ENCODE measurements at regions not wholly inside any gene's neighbourhood (a gene's known extent, or its start where the extent isn't known, plus 50 kb on each side); places are given as distances from the start of the nearest gene placed in this dataset.

DNA sequence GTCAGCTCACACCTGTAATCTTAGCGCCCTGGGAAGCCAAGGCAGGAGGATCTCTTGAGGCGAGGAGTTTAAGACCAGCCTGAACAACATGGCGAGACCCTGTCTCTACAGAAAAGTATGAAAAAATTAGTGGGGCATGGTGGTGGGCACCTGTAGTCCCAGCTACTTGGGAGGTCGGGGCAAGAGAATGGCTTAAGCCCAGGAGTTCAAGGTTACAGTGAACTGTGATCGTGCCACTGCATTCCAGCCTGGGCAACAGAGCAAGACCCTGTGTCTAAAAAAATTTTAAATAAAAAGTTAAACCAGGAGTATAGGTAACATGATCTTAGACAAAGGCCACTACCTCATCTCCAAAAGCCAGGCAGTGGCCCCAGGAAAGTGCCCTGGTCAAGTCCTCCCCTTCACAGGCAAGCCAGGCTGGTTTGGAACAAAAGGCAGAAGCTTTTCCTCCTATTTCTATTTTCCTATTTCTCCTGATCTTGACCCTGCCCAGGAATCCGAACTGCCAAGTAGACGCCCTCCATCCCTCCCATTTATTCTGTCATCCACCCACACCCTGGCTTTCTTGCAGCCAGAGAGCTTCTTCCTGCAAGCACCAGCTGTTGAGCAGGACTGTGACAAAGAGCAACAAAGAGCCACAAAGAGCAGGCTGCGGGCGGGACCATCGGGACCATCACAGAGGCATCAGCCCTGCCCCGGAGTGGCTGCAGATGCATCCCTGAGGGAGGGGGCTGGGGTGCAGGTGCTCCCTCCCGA, 149.9 kb upstream of the AFDN start (continued):
- TF ChIP-seq, protein P1, sequence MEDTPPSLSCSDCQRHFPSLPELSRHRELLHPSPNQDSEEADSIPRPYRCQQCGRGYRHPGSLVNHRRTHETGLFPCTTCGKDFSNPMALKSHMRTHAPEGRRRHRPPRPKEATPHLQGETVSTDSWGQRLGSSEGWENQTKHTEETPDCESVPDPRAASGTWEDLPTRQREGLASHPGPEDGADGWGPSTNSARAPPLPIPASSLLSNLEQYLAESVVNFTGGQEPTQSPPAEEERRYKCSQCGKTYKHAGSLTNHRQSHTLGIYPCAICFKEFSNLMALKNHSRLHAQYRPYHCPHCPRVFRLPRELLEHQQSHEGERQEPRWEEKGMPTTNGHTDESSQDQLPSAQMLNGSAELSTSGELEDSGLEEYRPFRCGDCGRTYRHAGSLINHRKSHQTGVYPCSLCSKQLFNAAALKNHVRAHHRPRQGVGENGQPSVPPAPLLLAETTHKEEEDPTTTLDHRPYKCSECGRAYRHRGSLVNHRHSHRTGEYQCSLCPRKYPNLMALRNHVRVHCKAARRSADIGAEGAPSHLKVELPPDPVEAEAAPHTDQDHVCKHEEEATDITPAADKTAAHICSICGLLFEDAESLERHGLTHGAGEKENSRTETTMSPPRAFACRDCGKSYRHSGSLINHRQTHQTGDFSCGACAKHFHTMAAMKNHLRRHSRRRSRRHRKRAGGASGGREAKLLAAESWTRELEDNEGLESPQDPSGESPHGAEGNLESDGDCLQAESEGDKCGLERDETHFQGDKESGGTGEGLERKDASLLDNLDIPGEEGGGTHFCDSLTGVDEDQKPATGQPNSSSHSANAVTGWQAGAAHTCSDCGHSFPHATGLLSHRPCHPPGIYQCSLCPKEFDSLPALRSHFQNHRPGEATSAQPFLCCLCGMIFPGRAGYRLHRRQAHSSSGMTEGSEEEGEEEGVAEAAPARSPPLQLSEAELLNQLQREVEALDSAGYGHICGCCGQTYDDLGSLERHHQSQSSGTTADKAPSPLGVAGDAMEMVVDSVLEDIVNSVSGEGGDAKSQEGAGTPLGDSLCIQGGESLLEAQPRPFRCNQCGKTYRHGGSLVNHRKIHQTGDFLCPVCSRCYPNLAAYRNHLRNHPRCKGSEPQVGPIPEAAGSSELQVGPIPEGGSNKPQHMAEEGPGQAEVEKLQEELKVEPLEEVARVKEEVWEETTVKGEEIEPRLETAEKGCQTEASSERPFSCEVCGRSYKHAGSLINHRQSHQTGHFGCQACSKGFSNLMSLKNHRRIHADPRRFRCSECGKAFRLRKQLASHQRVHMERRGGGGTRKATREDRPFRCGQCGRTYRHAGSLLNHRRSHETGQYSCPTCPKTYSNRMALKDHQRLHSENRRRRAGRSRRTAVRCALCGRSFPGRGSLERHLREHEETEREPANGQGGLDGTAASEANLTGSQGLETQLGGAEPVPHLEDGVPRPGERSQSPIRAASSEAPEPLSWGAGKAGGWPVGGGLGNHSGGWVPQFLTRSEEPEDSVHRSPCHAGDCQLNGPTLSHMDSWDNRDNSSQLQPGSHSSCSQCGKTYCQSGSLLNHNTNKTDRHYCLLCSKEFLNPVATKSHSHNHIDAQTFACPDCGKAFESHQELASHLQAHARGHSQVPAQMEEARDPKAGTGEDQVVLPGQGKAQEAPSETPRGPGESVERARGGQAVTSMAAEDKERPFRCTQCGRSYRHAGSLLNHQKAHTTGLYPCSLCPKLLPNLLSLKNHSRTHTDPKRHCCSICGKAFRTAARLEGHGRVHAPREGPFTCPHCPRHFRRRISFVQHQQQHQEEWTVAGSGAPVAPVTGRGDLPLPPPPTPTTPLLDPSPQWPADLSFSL (CRISPR knock-in tag; IDR thresholded peaks at IDR 0.05) = no peak
- TF ChIP-seq FOXC1 (CRISPR knock-in tag; IDR thresholded peaks at IDR 0.05; ENCODE audit: borderline replicate concordance) (no peak), ZFP82 (CRISPR knock-in tag; IDR thresholded peaks at IDR 0.05; ENCODE audit: borderline replicate concordance) (peak; percentile 54; the same call in 1 of the 2 replicates), TRIM24 (CRISPR knock-in tag; IDR thresholded peaks at IDR 0.05) (no peak; the same call in 1 of the 2 replicates), CEBPB (IDR thresholded peaks at IDR 0.05; ENCODE audit: borderline replicate concordance, low read depth, low read length) (no peak), ZBTB1 (CRISPR knock-in tag; IDR thresholded peaks at IDR 0.05; ENCODE audit: borderline replicate concordance) (no peak), SALL2 (CRISPR knock-in tag; IDR thresholded peaks at IDR 0.05) (no peak), ZNF547 (CRISPR knock-in tag; IDR thresholded peaks at IDR 0.05) (no peak), RFX1 (IDR thresholded peaks at IDR 0.05) (no peak), ZNF841 (CRISPR knock-in tag; IDR thresholded peaks at IDR 0.05; ENCODE audit: borderline replicate concordance) (no peak)
- TF ChIP-seq, protein P2, sequence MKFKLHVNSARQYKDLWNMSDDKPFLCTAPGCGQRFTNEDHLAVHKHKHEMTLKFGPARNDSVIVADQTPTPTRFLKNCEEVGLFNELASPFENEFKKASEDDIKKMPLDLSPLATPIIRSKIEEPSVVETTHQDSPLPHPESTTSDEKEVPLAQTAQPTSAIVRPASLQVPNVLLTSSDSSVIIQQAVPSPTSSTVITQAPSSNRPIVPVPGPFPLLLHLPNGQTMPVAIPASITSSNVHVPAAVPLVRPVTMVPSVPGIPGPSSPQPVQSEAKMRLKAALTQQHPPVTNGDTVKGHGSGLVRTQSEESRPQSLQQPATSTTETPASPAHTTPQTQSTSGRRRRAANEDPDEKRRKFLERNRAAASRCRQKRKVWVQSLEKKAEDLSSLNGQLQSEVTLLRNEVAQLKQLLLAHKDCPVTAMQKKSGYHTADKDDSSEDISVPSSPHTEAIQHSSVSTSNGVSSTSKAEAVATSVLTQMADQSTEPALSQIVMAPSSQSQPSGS (CRISPR knock-in tag; IDR thresholded peaks at IDR 0.05) = no peak
- TF ChIP-seq, protein P3, sequence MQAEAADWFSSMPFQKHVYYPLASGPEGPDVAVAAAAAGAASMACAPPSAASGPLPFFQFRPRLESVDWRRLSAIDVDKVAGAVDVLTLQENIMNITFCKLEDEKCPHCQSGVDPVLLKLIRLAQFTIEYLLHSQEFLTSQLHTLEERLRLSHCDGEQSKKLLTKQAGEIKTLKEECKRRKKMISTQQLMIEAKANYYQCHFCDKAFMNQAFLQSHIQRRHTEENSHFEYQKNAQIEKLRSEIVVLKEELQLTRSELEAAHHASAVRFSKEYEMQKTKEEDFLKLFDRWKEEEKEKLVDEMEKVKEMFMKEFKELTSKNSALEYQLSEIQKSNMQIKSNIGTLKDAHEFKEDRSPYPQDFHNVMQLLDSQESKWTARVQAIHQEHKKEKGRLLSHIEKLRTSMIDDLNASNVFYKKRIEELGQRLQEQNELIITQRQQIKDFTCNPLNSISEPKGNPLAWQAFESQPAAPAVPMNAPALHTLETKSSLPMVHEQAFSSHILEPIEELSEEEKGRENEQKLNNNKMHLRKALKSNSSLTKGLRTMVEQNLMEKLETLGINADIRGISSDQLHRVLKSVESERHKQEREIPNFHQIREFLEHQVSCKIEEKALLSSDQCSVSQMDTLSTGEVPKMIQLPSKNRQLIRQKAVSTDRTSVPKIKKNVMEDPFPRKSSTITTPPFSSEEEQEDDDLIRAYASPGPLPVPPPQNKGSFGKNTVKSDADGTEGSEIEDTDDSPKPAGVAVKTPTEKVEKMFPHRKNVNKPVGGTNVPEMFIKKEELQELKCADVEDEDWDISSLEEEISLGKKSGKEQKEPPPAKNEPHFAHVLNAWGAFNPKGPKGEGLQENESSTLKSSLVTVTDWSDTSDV (CRISPR knock-in tag; IDR thresholded peaks at IDR 0.05) = no peak
- TF ChIP-seq, protein P4, sequence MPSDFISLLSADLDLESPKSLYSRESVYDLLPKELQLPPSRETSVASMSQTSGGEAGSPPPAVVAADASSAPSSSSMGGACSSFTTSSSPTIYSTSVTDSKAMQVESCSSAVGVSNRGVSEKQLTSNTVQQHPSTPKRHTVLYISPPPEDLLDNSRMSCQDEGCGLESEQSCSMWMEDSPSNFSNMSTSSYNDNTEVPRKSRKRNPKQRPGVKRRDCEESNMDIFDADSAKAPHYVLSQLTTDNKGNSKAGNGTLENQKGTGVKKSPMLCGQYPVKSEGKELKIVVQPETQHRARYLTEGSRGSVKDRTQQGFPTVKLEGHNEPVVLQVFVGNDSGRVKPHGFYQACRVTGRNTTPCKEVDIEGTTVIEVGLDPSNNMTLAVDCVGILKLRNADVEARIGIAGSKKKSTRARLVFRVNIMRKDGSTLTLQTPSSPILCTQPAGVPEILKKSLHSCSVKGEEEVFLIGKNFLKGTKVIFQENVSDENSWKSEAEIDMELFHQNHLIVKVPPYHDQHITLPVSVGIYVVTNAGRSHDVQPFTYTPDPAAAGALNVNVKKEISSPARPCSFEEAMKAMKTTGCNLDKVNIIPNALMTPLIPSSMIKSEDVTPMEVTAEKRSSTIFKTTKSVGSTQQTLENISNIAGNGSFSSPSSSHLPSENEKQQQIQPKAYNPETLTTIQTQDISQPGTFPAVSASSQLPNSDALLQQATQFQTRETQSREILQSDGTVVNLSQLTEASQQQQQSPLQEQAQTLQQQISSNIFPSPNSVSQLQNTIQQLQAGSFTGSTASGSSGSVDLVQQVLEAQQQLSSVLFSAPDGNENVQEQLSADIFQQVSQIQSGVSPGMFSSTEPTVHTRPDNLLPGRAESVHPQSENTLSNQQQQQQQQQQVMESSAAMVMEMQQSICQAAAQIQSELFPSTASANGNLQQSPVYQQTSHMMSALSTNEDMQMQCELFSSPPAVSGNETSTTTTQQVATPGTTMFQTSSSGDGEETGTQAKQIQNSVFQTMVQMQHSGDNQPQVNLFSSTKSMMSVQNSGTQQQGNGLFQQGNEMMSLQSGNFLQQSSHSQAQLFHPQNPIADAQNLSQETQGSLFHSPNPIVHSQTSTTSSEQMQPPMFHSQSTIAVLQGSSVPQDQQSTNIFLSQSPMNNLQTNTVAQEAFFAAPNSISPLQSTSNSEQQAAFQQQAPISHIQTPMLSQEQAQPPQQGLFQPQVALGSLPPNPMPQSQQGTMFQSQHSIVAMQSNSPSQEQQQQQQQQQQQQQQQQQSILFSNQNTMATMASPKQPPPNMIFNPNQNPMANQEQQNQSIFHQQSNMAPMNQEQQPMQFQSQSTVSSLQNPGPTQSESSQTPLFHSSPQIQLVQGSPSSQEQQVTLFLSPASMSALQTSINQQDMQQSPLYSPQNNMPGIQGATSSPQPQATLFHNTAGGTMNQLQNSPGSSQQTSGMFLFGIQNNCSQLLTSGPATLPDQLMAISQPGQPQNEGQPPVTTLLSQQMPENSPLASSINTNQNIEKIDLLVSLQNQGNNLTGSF (CRISPR knock-in tag; IDR thresholded peaks at IDR 0.05) = 0 out of 2 replicates have a peak, but pooled peaks have one; percentile 15
